H1 (cell line): ENCODE measurements at regions not wholly inside any gene's neighbourhood (a gene's known extent, or its start where the extent isn't known, plus 50 kb on each side); places are given as distances from the start of the nearest gene placed in this dataset.

Experiments used
- ATF2 ChIP-seq: IDR thresholded peaks from 2 replicates; pipeline ENCODE4 v1.6.1; 2012; ENCODE audit warnings: low read length, inconsistent platforms
- BACH1 ChIP-seq: IDR thresholded peaks from 2 replicates; pipeline ENCODE4 v1.6.1; 2012; ENCODE audit warnings: low read length, improper control_type of control experiment
- CHD7 ChIP-seq: fragments of 300-600 bp; sonication (generic); IDR thresholded peaks from 2 replicates; pipeline ENCODE4 v1.7.1; 2012; ENCODE audit warnings: low read length, moderate library complexity, mild to moderate bottlenecking, inconsistent platforms; ENCODE audit not compliant: insufficient replicate concordance
- CREB1 ChIP-seq: IDR thresholded peaks from 2 replicates; pipeline ENCODE4 v1.6.1; 2012; ENCODE audit warnings: inconsistent platforms
- HDAC2 ChIP-seq, 2 experiments: fragments of 300-600 bp in 1 of 2; sonication (generic) in 1 of 2; IDR thresholded peaks; 2 replicates each; pipeline ENCODE4 v1.6.1; 2011 to 2012; ENCODE audit warnings: low read depth in 2 of 2, low read length in 2 of 2, mild to moderate bottlenecking in 2 of 2, moderate library complexity in 2 of 2, borderline replicate concordance in 1 of 2, inconsistent platforms in 1 of 2
- RBBP5 ChIP-seq: IDR thresholded peaks from 2 replicates; pipeline ENCODE4 v1.7.1; 2012; ENCODE audit warnings: low read depth, mild to moderate bottlenecking, inconsistent platforms, low read length, moderate library complexity, borderline replicate concordance
- SIN3A ChIP-seq, 2 experiments: IDR thresholded peaks in 1 of 2; conservative IDR thresholded peaks in 1 of 2; 2 replicates each; pipeline ENCODE4 v1.6.1; 2011 to 2012; ENCODE audit warnings: low read length in 2 of 2, improper control_type of control experiment in 1 of 2, low read depth in 1 of 2, mild to moderate bottlenecking in 1 of 2
- SIRT6 ChIP-seq: IDR thresholded peaks from one replicate; pipeline ENCODE4 v1.7.1; 2012; ENCODE audit warnings: low read length, inconsistent platforms
- SP2 ChIP-seq: IDR thresholded peaks from 2 replicates; pipeline ENCODE4 v1.6.1; 2012; ENCODE audit warnings: mild to moderate bottlenecking, low read length, inconsistent platforms
- SRF ChIP-seq: IDR thresholded peaks from 2 replicates; pipeline ENCODE4 v1.6.1; 2011; ENCODE audit warnings: mild to moderate bottlenecking, low read depth, low read length, moderate library complexity
- YY1 ChIP-seq: IDR thresholded peaks from 2 replicates; pipeline ENCODE4 v1.6.1; 2011; ENCODE audit warnings: low read depth, mild to moderate bottlenecking, low read length

- TF ChIP-seq CHD7 (no peak), RBBP5 (no peak), CREB1 (no peak), HDAC2 (IDR thresholded peaks at IDR 0.05; ENCODE audit: borderline replicate concordance in 1 of 2, low read depth in 2 of 2, low read length in 2 of 2) (no peak), SP2 (no peak), ATF2 (no peak), YY1 (no peak), SIRT6 (no peak), SRF (no peak), BACH1 (no peak), SIN3A (conservative IDR thresholded peaks at IDR 0.05 in 1 of 2, IDR thresholded peaks at IDR 0.05 in 1 of 2; ENCODE audit: low read depth in 1 of 2, low read length in 2 of 2) (no peak)
Measured at GRCh38 chr3:115239717-115240116, 92.6 kb upstream of the ZBTB20 start (continued).
